ENCODE measurements at regions not wholly inside any gene's neighbourhood (a gene's known extent, or its start where the extent isn't known, plus 50 kb on each side); places are given as distances from the start of the nearest gene placed in this dataset.

DNA sequence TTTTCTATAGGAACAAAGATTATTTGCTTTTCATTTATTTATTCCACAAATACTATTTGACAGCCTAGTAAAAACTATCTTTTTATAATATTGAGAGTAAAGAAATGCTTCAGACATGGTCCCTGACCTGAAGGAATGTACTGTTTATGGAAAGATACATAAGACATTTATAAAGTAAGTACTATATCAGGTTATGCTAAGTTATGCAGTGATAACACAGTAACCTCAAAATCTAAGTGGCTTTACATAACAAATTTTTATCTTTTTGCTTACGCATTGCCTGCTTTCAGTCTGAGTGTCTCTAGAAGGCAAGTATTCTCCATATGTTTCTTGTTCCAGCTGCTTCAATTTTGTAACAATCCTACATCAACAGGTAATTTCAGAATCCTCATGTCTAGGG lies 694.0 kb downstream of the SQOR start:
- H3K23ac ChIP-seq (ENCODE audit: low read depth, low read length): no peak overlapping the region
- H2BK5ac ChIP-seq (ENCODE audit: low read depth, low read length, poor library complexity, severe bottlenecking): no peak overlapping the region
- H4K8ac ChIP-seq (ENCODE audit: low read depth in 2 of 2, low read length in 2 of 2): no peak overlapping the region
- no peak overlapping the region for H4K5ac ChIP-seq (ENCODE audit: low read depth, low read length)
- no peak overlapping the region for H2AK9ac ChIP-seq (replicated peaks; ENCODE audit: low read depth, low read length, poor library complexity)
- H2BK20ac ChIP-seq (ENCODE audit: low read depth, low read length): no peak overlapping the region
- ChIA-PET CTCF (no interaction called here), POLR2A (ENCODE audit: unreplicated experiment) (no interaction called here)
- BruUV-seq (replicated peaks): no TSS peak
- H4K20me1 ChIP-seq (ENCODE audit: insufficient read depth, low read length): no peaks in the 10 kb centered on the region
- no peak overlapping the region for H3K27ac ChIP-seq (ENCODE audit: insufficient read depth, low read length)
- no peak overlapping the region for H2AK5ac ChIP-seq (ENCODE audit: low read depth, low read length)
- H3K36me3 ChIP-seq (ENCODE audit: control insufficient read depth, insufficient read depth, low read length): no peaks in the 10 kb centered on the region
- TF ChIP-seq NFE2L2 (IDR thresholded peaks at IDR 0.05; ENCODE audit: low read depth, low read length) (no peak), RCOR1 (IDR thresholded peaks at IDR 0.05; ENCODE audit: insufficient replicate concordance, low read length) (no peak), RFX5 (IDR thresholded peaks at IDR 0.05; ENCODE audit: low read depth, low read length) (no peak)
- TF ChIP-seq, protein P1, sequence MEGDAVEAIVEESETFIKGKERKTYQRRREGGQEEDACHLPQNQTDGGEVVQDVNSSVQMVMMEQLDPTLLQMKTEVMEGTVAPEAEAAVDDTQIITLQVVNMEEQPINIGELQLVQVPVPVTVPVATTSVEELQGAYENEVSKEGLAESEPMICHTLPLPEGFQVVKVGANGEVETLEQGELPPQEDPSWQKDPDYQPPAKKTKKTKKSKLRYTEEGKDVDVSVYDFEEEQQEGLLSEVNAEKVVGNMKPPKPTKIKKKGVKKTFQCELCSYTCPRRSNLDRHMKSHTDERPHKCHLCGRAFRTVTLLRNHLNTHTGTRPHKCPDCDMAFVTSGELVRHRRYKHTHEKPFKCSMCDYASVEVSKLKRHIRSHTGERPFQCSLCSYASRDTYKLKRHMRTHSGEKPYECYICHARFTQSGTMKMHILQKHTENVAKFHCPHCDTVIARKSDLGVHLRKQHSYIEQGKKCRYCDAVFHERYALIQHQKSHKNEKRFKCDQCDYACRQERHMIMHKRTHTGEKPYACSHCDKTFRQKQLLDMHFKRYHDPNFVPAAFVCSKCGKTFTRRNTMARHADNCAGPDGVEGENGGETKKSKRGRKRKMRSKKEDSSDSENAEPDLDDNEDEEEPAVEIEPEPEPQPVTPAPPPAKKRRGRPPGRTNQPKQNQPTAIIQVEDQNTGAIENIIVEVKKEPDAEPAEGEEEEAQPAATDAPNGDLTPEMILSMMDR (conservative IDR thresholded peaks at IDR 0.05; ENCODE audit: low read depth, low read length): no peak
- no peak overlapping the region for H4K91ac ChIP-seq (ENCODE audit: insufficient read depth, low read depth, low read length)
- no peaks in the 10 kb centered on the region for H3K79me1 ChIP-seq (ENCODE audit: low read depth in 1 of 2, low read length in 2 of 2)
- H3K9me3 ChIP-seq (ENCODE audit: control insufficient read depth, insufficient read depth, low read length): no peaks in the 10 kb centered on the region
- H3K4me3 ChIP-seq (ENCODE audit: insufficient read depth, low read depth, low read length): no peak overlapping the region
- whole genome bisulfite sequencing, 2 experiments (ENCODE audit: extremely low coverage in 2 of 2, insufficient read length in 1 of 2): no CpG with 5 or more reads among the region's 1 CpG
- no peak overlapping the region for H3K18ac ChIP-seq (ENCODE audit: low read depth, low read length)
- no peak overlapping the region for H2BK15ac ChIP-seq (ENCODE audit: low read depth, low read length)
- dilution Hi-C loops (cut with HindIII; ENCODE audit: low sequenced_read_pairs, unreplicated experiment) (no loop called here), intact Hi-C loops (cut with micrococcal nuclease) (no loop called here), in situ Hi-C loops (cut with MboI; ENCODE audit: low sequenced_read_pairs) (no loop called here)
- no peak overlapping the region for H2BK120ac ChIP-seq (ENCODE audit: low read depth, low read length)
- ATAC-seq (ENCODE audit: low read depth) (no peak), DNase-seq (no peak)
- no peak overlapping the region for H3K56ac ChIP-seq (ENCODE audit: extremely low read depth, insufficient read depth, low read length)
- no peaks in the 10 kb centered on the region for H3K27me3 ChIP-seq (ENCODE audit: control insufficient read depth, insufficient read depth, low read length)
- no peak overlapping the region for H3K9ac ChIP-seq (ENCODE audit: low read depth, low read length)
- H3K14ac ChIP-seq (replicated peaks; ENCODE audit: low read depth, low read length): no peak overlapping the region
- H3K9me1 ChIP-seq (ENCODE audit: insufficient read depth, low read length): no peaks in the 10 kb centered on the region
- no peak overlapping the region for H2AFZ ChIP-seq (replicated peaks; ENCODE audit: low read length, poor library complexity)
- no peak overlapping the region for H3K4ac ChIP-seq (ENCODE audit: low read depth, low read length)
- H3K4me2 ChIP-seq (ENCODE audit: low read depth, low read length): no peak overlapping the region
- H3K4me1 ChIP-seq (ENCODE audit: control insufficient read depth, insufficient read depth, low read length): no peaks in the 10 kb centered on the region

Data from IMR-90 (cell line).